ENCODE measurements at regions not wholly inside any gene's neighbourhood (a gene's known extent, or its start where the extent isn't known, plus 50 kb on each side); places are given as distances from the start of the nearest gene placed in this dataset.

- Histone ChIP-seq H3K9me3 (no peaks in the 10 kb centered on the region), H3K36me3 (no peaks in the 10 kb centered on the region), H3K4me1 (no peaks in the 10 kb centered on the region), H3K27ac (no peak overlapping the region), H3K27me3 (no peaks in the 10 kb centered on the region), H3K4me3 (no peak overlapping the region)
- TF ChIP-seq POLR2AphosphoS5 (IDR thresholded peaks at IDR 0.05) (no peak), CTCF (IDR thresholded peaks at IDR 0.05) (no peak), POLR2A (IDR thresholded peaks at IDR 0.05) (no peak)
- intact Hi-C loops (cut with DNase I; ENCODE audit: low total_unique reads), result loop anchor here (10.0 kb wide), 1 partner anchor 1141 kb away; no protein-coding TSS in a partner anchor
- DNase-seq (ENCODE audit: low spot score in 2 of 2), result no peak
Observed at GRCh38 chr12:13455778-13456144, 259.2 kb downstream of the EMP1 start.

- Histone ChIP-seq H3K36me3 (no peaks in the 10 kb centered on the region), H3K27ac (no peak overlapping the region), H3K4me3 (no peak overlapping the region), H3K27me3 (no peaks in the 10 kb centered on the region), H3K4me1 (no peaks in the 10 kb centered on the region), H3K9me3 (no peaks in the 10 kb centered on the region)
- no peak for DNase-seq (ENCODE audit: low spot score in 2 of 2)
- intact Hi-C loops (cut with DNase I; ENCODE audit: low total_unique reads), result loop anchor here (10.0 kb wide), 1 partner anchor 1140 kb away; no protein-coding TSS in a partner anchor
- TF ChIP-seq POLR2AphosphoS5 (IDR thresholded peaks at IDR 0.05) (no peak), CTCF (IDR thresholded peaks at IDR 0.05) (no peak), POLR2A (IDR thresholded peaks at IDR 0.05) (no peak)
Observed at GRCh38 chr12:13454991-13455777, 258.7 kb downstream of the EMP1 start.

GRCh38 chr12:13452955-13453570 is 256.5 kb downstream of the EMP1 start:
- no peaks in the 10 kb centered on the region for H3K36me3 ChIP-seq
- no peak for DNase-seq (ENCODE audit: low spot score in 2 of 2)
- no peaks in the 10 kb centered on the region for H3K4me1 ChIP-seq
- TF ChIP-seq CTCF (IDR thresholded peaks at IDR 0.05) (no peak), POLR2AphosphoS5 (IDR thresholded peaks at IDR 0.05) (no peak), POLR2A (IDR thresholded peaks at IDR 0.05) (no peak)
- no peak overlapping the region for H3K4me3 ChIP-seq
- no peaks in the 10 kb centered on the region for H3K27me3 ChIP-seq
- H3K9me3 ChIP-seq, result no peaks in the 10 kb centered on the region
- H3K27ac ChIP-seq, result no peak overlapping the region
- intact Hi-C loops (cut with DNase I; ENCODE audit: low total_unique reads), result loop anchor here (10.0 kb wide), 1 partner anchor 1138 kb away; no protein-coding TSS in a partner anchor

- Histone ChIP-seq H3K4me1 (no peaks in the 10 kb centered on the region), H3K36me3 (no peaks in the 10 kb centered on the region), H3K27ac (no peak overlapping the region), H3K4me3 (no peak overlapping the region), H3K9me3 (no peaks in the 10 kb centered on the region), H3K27me3 (no peaks in the 10 kb centered on the region)
- DNase-seq (ENCODE audit: low spot score in 2 of 2), result no peak
- intact Hi-C loops (cut with DNase I; ENCODE audit: low total_unique reads), result loop anchor here (10.0 kb wide), 1 partner anchor 1137 kb away; no protein-coding TSS in a partner anchor
- no peak for TF ChIP-seq POLR2A (IDR thresholded peaks at IDR 0.05)
- TF ChIP-seq CTCF (IDR thresholded peaks at IDR 0.05), result no peak
Observed at GRCh38 chr12:13451776-13452175, 255.2 kb downstream of the EMP1 start.

Data from breast epithelium (tissue), 4 donors.